ENCODE measurements at regions not wholly inside any gene's neighbourhood (a gene's known extent, or its start where the extent isn't known, plus 50 kb on each side); places are given as distances from the start of the nearest gene placed in this dataset.

GRCh38 chr18:67621049-67621713 lies 104.7 kb upstream of the DSEL start:
- Histone ChIP-seq H3K36me3 (ENCODE audit: control insufficient read depth, insufficient read depth, low read length) (no peaks in the 10 kb centered on the region), H3K27ac (ENCODE audit: low read depth, low read length) (no peak overlapping the region), H3K4me3 (ENCODE audit: low read depth, low read length) (no peak overlapping the region), H3K27me3 (ENCODE audit: control insufficient read depth, insufficient read depth, low read length) (no peaks in the 10 kb centered on the region), H3K4me1 (ENCODE audit: control insufficient read depth, insufficient read depth, low read length) (no peaks in the 10 kb centered on the region), H3K9me3 (ENCODE audit: control insufficient read depth, insufficient read depth, low read length) (no peaks in the 10 kb centered on the region)
- 80% methylated on average over 2 of the region's 2 CpGs for WGBS (ENCODE audit: insufficient coverage)
- no peak for DNase-seq (ENCODE audit: low read depth in 4 of 6, low spot score in 6 of 6)

DNA sequence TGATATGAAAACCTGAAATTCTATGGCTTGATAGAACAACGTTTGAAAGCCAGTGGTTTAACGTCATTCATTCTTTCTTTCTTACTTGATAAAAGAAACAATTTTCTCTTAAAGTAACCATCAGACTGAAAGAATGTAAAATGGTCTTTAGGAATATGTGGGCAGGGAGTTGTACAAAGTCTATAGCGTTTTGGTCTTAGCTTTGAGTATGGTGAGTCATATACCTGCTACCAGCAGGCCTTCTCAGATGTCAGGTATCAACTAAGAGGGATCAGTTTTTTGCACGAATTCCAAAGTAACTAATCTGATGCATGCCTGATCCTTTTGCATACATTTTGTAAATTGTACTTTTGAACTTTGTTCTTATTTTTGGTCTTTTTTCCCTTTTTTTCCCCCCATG lies 101.5 kb upstream of the DSEL start:
- no peaks in the 10 kb centered on the region for H3K9me3 ChIP-seq (ENCODE audit: control insufficient read depth, insufficient read depth, low read length)
- H3K4me3 ChIP-seq (ENCODE audit: low read depth, low read length): no peak overlapping the region
- 90% methylated on average over 2 of the region's 4 CpGs for WGBS (ENCODE audit: insufficient coverage)
- H3K27ac ChIP-seq (ENCODE audit: low read depth, low read length): no peak overlapping the region
- H3K27me3 ChIP-seq (ENCODE audit: control insufficient read depth, insufficient read depth, low read length): no peaks in the 10 kb centered on the region
- H3K4me1 ChIP-seq (ENCODE audit: control insufficient read depth, insufficient read depth, low read length): no peaks in the 10 kb centered on the region
- no peak for DNase-seq (ENCODE audit: low read depth in 4 of 6, low spot score in 6 of 6)
- no peaks in the 10 kb centered on the region for H3K36me3 ChIP-seq (ENCODE audit: control insufficient read depth, insufficient read depth, low read length)

DNA sequence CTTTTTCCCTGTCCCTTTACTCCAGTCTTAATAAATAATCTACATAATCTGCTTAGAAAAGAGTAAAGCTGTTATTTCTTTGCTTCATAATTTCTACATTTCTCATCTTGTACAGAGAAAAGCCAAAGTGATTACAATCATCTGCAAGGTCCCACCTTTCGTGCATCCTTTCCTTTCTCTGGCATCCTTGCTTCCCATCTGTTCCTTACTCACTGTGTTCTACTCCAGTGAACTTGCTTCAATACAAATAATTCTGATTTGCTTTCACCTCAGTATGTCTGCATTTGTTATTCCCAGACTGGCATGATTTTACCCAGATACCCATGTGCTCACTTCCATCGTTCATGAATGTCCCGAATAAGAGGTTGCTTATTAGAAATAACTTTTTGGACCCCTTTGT lies 99.4 kb upstream of the DSEL start:
- DNase-seq (ENCODE audit: low read depth in 4 of 6, low spot score in 6 of 6): no peak
- WGBS (ENCODE audit: insufficient coverage): 73% methylated on average over 1 of the region's 3 CpGs
- Histone ChIP-seq H3K27ac (ENCODE audit: low read depth, low read length) (no peak overlapping the region), H3K36me3 (ENCODE audit: control insufficient read depth, insufficient read depth, low read length) (no peaks in the 10 kb centered on the region), H3K4me3 (ENCODE audit: low read depth, low read length) (no peak overlapping the region), H3K4me1 (ENCODE audit: control insufficient read depth, insufficient read depth, low read length) (no peaks in the 10 kb centered on the region), H3K27me3 (ENCODE audit: control insufficient read depth, insufficient read depth, low read length) (no peaks in the 10 kb centered on the region), H3K9me3 (ENCODE audit: control insufficient read depth, insufficient read depth, low read length) (no peaks in the 10 kb centered on the region)

DNA sequence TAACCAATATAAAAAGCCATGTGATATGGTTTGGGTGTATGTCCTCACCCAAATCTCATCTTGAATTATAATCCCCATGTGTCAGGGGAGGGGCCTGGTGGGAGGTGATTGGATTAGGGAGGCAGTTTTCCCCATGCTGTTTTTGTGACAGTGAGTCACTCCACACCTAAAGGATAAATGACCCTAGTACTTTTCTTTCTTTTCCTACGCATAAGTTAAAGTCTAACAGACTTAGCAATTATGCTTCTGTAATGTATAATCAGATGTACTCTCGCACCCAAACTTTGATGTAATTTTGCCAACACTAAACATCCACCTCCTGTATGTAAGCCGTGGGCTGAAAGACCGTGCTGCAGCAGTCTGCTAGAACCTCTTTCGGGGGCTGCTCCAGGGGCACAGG lies 97.2 kb upstream of the DSEL start:
- Histone ChIP-seq H3K27ac (ENCODE audit: low read depth, low read length) (no peak overlapping the region), H3K9me3 (ENCODE audit: control insufficient read depth, insufficient read depth, low read length) (no peaks in the 10 kb centered on the region), H3K4me3 (ENCODE audit: low read depth, low read length) (no peak overlapping the region), H3K4me1 (ENCODE audit: control insufficient read depth, insufficient read depth, low read length) (no peaks in the 10 kb centered on the region), H3K27me3 (ENCODE audit: control insufficient read depth, insufficient read depth, low read length) (no peaks in the 10 kb centered on the region), H3K36me3 (ENCODE audit: control insufficient read depth, insufficient read depth, low read length) (no peaks in the 10 kb centered on the region)
- WGBS (ENCODE audit: insufficient coverage): no CpG with 5 or more reads among the region's 5 CpGs
- DNase-seq (ENCODE audit: low read depth in 4 of 6, low spot score in 6 of 6): no peak

DNA sequence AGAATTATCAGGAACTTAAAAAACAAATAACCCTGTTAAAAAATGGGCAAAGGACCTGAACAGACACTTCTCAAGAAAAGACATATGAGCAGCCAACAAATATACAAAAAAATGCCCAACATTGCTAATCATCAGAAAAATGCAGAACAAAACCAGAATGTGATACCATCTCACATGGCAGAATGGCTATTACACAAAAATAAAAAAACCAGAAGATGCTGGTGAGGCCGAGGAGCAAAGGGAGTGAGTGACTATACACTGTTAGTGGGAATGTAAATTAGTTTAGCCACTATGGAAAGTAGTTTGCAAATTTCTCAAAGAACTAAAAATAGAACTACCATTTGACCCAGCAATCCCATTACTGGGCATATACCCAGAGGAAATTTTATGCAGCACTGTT lies 95.8 kb upstream of the DSEL start:
- Histone ChIP-seq H3K36me3 (ENCODE audit: control insufficient read depth, insufficient read depth, low read length) (no peaks in the 10 kb centered on the region), H3K9me3 (ENCODE audit: control insufficient read depth, insufficient read depth, low read length) (no peaks in the 10 kb centered on the region), H3K27ac (ENCODE audit: low read depth, low read length) (no peak overlapping the region), H3K27me3 (ENCODE audit: control insufficient read depth, insufficient read depth, low read length) (no peaks in the 10 kb centered on the region), H3K4me3 (ENCODE audit: low read depth, low read length) (no peak overlapping the region), H3K4me1 (ENCODE audit: control insufficient read depth, insufficient read depth, low read length) (no peaks in the 10 kb centered on the region)
- no CpG with 5 or more reads among the region's 1 CpG for WGBS (ENCODE audit: insufficient coverage)
- DNase-seq (ENCODE audit: low read depth in 4 of 6, low spot score in 6 of 6): no peak

- no peaks in the 10 kb centered on the region for H3K4me1 ChIP-seq (ENCODE audit: control insufficient read depth, insufficient read depth, low read length)
- no peak overlapping the region for H3K4me3 ChIP-seq (ENCODE audit: low read depth, low read length)
- DNase-seq (ENCODE audit: low read depth in 4 of 6, low spot score in 6 of 6): peak in 1 of 6 donors; percentile 65
- WGBS (ENCODE audit: insufficient coverage): 82% methylated on average over 1 of the region's 1 CpG
- H3K27ac ChIP-seq (ENCODE audit: low read depth, low read length): no peak overlapping the region
- no peaks in the 10 kb centered on the region for H3K36me3 ChIP-seq (ENCODE audit: control insufficient read depth, insufficient read depth, low read length)
- H3K27me3 ChIP-seq (ENCODE audit: control insufficient read depth, insufficient read depth, low read length): no peaks in the 10 kb centered on the region
- H3K9me3 ChIP-seq (ENCODE audit: control insufficient read depth, insufficient read depth, low read length): no peaks in the 10 kb centered on the region
These were observed 92.2 kb upstream of the DSEL start for GRCh38 chr18:67608615-67609273.

GRCh38 chr18:67608191-67608590 lies 91.7 kb upstream of the DSEL start:
- Histone ChIP-seq H3K4me3 (ENCODE audit: low read depth, low read length) (no peak overlapping the region), H3K27me3 (ENCODE audit: control insufficient read depth, insufficient read depth, low read length) (no peaks in the 10 kb centered on the region), H3K9me3 (ENCODE audit: control insufficient read depth, insufficient read depth, low read length) (no peaks in the 10 kb centered on the region), H3K4me1 (ENCODE audit: control insufficient read depth, insufficient read depth, low read length) (no peaks in the 10 kb centered on the region), H3K36me3 (ENCODE audit: control insufficient read depth, insufficient read depth, low read length) (no peaks in the 10 kb centered on the region), H3K27ac (ENCODE audit: low read depth, low read length) (no peak overlapping the region)
- no peak for DNase-seq (ENCODE audit: low read depth in 4 of 6, low spot score in 6 of 6)

GRCh38 chr18:67600181-67601180 lies 84.0 kb upstream of the DSEL start:
- Histone ChIP-seq H3K27me3 (ENCODE audit: control insufficient read depth, insufficient read depth, low read length) (no peaks in the 10 kb centered on the region), H3K9me3 (ENCODE audit: control insufficient read depth, insufficient read depth, low read length) (no peaks in the 10 kb centered on the region), H3K4me3 (ENCODE audit: low read depth, low read length) (no peak overlapping the region), H3K4me1 (ENCODE audit: control insufficient read depth, insufficient read depth, low read length) (no peaks in the 10 kb centered on the region), H3K27ac (ENCODE audit: low read depth, low read length) (no peak overlapping the region), H3K36me3 (ENCODE audit: control insufficient read depth, insufficient read depth, low read length) (no peaks in the 10 kb centered on the region)
- WGBS (ENCODE audit: insufficient coverage): 20% methylated on average over 1 of the region's 7 CpGs
- peak in 3 of 6 donors; percentile 10 to 42 (median 36) for DNase-seq (ENCODE audit: low read depth in 4 of 6, low spot score in 6 of 6)

DNA sequence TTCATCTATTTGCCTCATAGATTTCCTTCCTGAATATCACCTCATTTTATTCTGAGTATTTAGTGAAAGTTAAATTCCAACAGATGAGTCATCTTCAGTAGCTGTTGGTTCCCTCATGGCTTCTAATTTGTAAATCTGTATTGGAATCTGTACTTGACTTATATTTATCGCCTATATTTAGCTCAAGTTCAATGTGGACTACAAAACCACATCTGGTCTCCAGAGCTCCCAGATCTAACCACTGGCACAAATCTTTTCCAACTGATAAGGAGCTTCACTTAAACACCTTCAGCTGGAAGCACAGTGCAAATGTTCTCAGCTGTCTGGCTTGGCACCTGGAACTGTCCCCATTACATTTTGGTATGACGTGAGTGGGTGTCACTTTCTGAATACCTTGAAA lies 82.8 kb upstream of the DSEL start:
- Histone ChIP-seq H3K27me3 (ENCODE audit: control insufficient read depth, insufficient read depth, low read length) (no peaks in the 10 kb centered on the region), H3K4me1 (ENCODE audit: control insufficient read depth, insufficient read depth, low read length) (no peaks in the 10 kb centered on the region), H3K4me3 (ENCODE audit: low read depth, low read length) (no peak overlapping the region), H3K36me3 (ENCODE audit: control insufficient read depth, insufficient read depth, low read length) (no peaks in the 10 kb centered on the region), H3K9me3 (ENCODE audit: control insufficient read depth, insufficient read depth, low read length) (no peaks in the 10 kb centered on the region), H3K27ac (ENCODE audit: low read depth, low read length) (no peak overlapping the region)
- no peak for DNase-seq (ENCODE audit: low read depth in 4 of 6, low spot score in 6 of 6)
- no CpG with 5 or more reads among the region's 2 CpGs for WGBS (ENCODE audit: insufficient coverage)

All from spinal cord (tissue), 9 donors.